ENCODE measurements at regions not wholly inside any gene's neighbourhood (a gene's known extent, or its start where the extent isn't known, plus 50 kb on each side); places are given as distances from the start of the nearest gene placed in this dataset.
"Not testable (repeated sequence)": the region's sequence is repeated elsewhere in the genome, so short reads cannot be mapped to it uniquely, and the experiment has no call there.

- peak in 1 of 2 donors; percentile 3 for DNase-seq (ENCODE audit: low read depth in 1 of 2, low spot score in 1 of 2)
- no peak for TF ChIP-seq CTCF (IDR thresholded peaks at IDR 0.05; ENCODE audit: low read depth, low read length)
- no peaks in the 10 kb centered on the region for H3K4me1 ChIP-seq (ENCODE audit: low read depth)
- no peaks in the 10 kb centered on the region for H3K36me3 ChIP-seq
- H3K4me3 ChIP-seq = no peak overlapping the region
- H3K27me3 ChIP-seq = no peaks in the 10 kb centered on the region
- no peak overlapping the region for H3K27ac ChIP-seq
- H3K9me3 ChIP-seq (ENCODE audit: low read depth) = no peaks in the 10 kb centered on the region
These were observed 2104.9 kb downstream of the PCDH9 start for GRCh38 chr13:65125236-65125635.

- Histone ChIP-seq H3K36me3 (no peaks in the 10 kb centered on the region), H3K4me1 (ENCODE audit: low read depth) (peaks cover 2% of the 10 kb centered on the region), H3K9me3 (ENCODE audit: low read depth) (no peaks in the 10 kb centered on the region), H3K4me3 (no peak overlapping the region), H3K27ac (no peak overlapping the region), H3K27me3 (no peaks in the 10 kb centered on the region)
- no peak for DNase-seq (ENCODE audit: low read depth in 1 of 2, low spot score in 1 of 2)
- TF ChIP-seq CTCF (IDR thresholded peaks at IDR 0.05; ENCODE audit: low read depth, low read length) = no peak
These were observed 2117.6 kb downstream of the PCDH9 start for GRCh38 chr13:65112531-65112941.

GRCh38 chr13:65112123-65112522, 2118.0 kb downstream of the PCDH9 start:
- H3K27ac ChIP-seq = no peak overlapping the region
- no peak for DNase-seq (ENCODE audit: low read depth in 1 of 2, low spot score in 1 of 2)
- no peaks in the 10 kb centered on the region for H3K4me1 ChIP-seq (ENCODE audit: low read depth)
- H3K9me3 ChIP-seq (ENCODE audit: low read depth) = no peaks in the 10 kb centered on the region
- H3K27me3 ChIP-seq = no peaks in the 10 kb centered on the region
- no peaks in the 10 kb centered on the region for H3K36me3 ChIP-seq
- no peak for TF ChIP-seq CTCF (IDR thresholded peaks at IDR 0.05; ENCODE audit: low read depth, low read length)
- H3K4me3 ChIP-seq = no peak overlapping the region

GRCh38 chr13:65111223-65111622, 2118.9 kb downstream of the PCDH9 start:
- no peaks in the 10 kb centered on the region for H3K4me1 ChIP-seq (ENCODE audit: low read depth)
- DNase-seq (ENCODE audit: low read depth in 1 of 2, low spot score in 1 of 2) = no peak
- H3K36me3 ChIP-seq = no peaks in the 10 kb centered on the region
- no peaks in the 10 kb centered on the region for H3K9me3 ChIP-seq (ENCODE audit: low read depth)
- no peak for TF ChIP-seq CTCF (IDR thresholded peaks at IDR 0.05; ENCODE audit: low read depth, low read length)
- no peak overlapping the region for H3K27ac ChIP-seq
- no peak overlapping the region for H3K4me3 ChIP-seq
- H3K27me3 ChIP-seq = no peaks in the 10 kb centered on the region

- H3K27me3 ChIP-seq; H3K4me3 ChIP-seq; H3K9me3 ChIP-seq (ENCODE audit: low read depth); H3K4me1 ChIP-seq (ENCODE audit: low read depth); DNase-seq (ENCODE audit: low read depth in 1 of 2, low spot score in 1 of 2); H3K27ac ChIP-seq; H3K36me3 ChIP-seq: not testable (repeated sequence)
These were observed 2125.7 kb downstream of the PCDH9 start for GRCh38 chr13:65104436-65104835.

GRCh38 chr13:65103351-65103750, 2126.8 kb downstream of the PCDH9 start:
- H3K27ac ChIP-seq = no peak overlapping the region
- H3K9me3 ChIP-seq (ENCODE audit: low read depth) = no peaks in the 10 kb centered on the region
- DNase-seq (ENCODE audit: low read depth in 1 of 2, low spot score in 1 of 2) = no peak
- no peaks in the 10 kb centered on the region for H3K36me3 ChIP-seq
- no peaks in the 10 kb centered on the region for H3K4me1 ChIP-seq (ENCODE audit: low read depth)
- H3K4me3 ChIP-seq = no peak overlapping the region
- no peaks in the 10 kb centered on the region for H3K27me3 ChIP-seq
- no peak for TF ChIP-seq CTCF (IDR thresholded peaks at IDR 0.05; ENCODE audit: low read depth, low read length)
